Prostate gland (tissue), 2 donors: ENCODE measurements at regions not wholly inside any gene's neighbourhood (a gene's known extent, or its start where the extent isn't known, plus 50 kb on each side); places are given as distances from the start of the nearest gene placed in this dataset.

Experiments
- CTCF ChIP-seq, 4 experiments: fragments of 200-600 bp in 2 of 4; fragments of 450-650 bp in 2 of 4; sonication (generic) in 2 of 4; IDR thresholded peaks; 1 replicate in 3 of 4; 2 replicates in 1 of 4; pipeline ENCODE4 v1.5.1; 2016 to 2019; ENCODE audit warnings: antibody characterized with exemption in 4 of 4, mild to moderate bottlenecking in 2 of 4, moderate library complexity in 2 of 4
- POLR2A ChIP-seq: fragments of 450-650 bp; IDR thresholded peaks from one replicate; pipeline ENCODE4 v1.6.1; 2016; ENCODE audit warnings: antibody characterized with exemption, mild to moderate bottlenecking
- POLR2AphosphoS5 ChIP-seq: sonication (generic); formaldehyde crosslinking; IDR thresholded peaks from one replicate; pipeline ENCODE4 v1.6.1; 2017; ENCODE audit warnings: antibody characterized with exemption

GRCh38 chr2:235206980-235207579 is 255.3 kb downstream of the SH3BP4 start:
- TF ChIP-seq CTCF (IDR thresholded peaks at IDR 0.05) (no peak), POLR2A (no peak), POLR2AphosphoS5 (no peak)
